T-helper 22 cell (primary cell): ENCODE measurements at regions not wholly inside any gene's neighbourhood (a gene's known extent, or its start where the extent isn't known, plus 50 kb on each side); places are given as distances from the start of the nearest gene placed in this dataset.
"Not testable (repeated sequence)": the region's sequence is repeated elsewhere in the genome, so short reads cannot be mapped to it uniquely, and the experiment has no call there.

ENCODE experiments used
- DNase-seq: peaks from one replicate; pipeline ENCODE4 v3.0.0-alpha.2; 2020; ENCODE audit warnings: low read depth

DNA sequence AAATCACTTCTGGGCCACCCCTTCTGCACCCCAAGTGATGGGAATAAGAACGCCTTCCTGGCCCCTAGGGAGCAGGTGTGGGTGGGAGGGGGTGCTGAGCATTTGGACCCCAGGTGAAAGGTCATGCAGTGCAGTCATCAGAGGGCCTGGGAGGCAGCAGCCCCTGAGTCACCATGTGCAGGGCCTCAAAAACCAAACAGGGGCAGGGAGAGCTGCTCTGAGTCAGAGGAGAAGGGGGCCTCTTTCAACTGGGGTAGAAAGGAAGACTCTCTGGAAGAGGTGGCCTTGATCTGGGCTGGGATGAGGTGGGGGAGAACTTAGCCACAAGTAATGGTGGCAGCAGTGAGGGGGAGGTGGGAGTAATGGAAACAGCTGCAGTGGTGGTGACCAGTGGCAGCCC, 164.3 kb downstream of the BUB3 start:
- DNase-seq = no peak

DNA sequence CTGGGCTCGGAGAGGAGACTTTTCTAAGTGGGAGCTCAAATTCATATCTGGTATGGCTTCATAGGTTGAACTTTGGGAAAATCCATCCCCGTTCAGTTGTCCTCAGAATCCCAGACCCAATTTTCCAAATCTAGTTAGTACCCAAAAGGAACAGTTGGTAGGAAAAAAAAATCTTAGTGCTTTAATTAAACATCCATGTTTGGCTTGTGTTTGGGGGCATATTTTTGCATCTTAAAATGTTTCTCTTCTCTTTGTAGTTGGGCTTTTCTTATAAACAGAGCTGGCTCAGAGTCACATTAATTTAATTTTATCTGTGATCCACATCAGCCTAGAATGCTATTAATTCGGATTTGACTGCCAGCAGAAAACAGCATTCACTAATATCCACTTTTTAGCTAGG, 165.9 kb downstream of the BUB3 start:
- no peak for DNase-seq

DNA sequence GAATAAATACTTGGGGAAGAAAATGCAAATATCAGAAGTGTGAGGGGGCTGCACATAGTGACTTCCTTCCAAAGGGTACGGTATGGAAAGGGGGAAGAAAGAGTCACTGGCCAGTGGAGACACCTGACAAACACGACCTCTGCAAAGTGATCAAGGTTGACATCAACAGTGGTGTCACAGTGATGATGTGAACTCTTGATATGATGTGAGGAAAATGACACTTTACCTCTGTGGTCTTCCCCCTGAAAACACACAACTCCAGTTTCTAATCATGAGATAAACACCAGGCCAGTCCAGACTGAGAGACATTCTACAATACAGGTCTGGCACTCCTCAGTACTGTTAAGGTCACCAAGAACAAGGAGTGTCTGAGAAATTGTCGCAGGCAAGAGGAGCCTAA, 169.7 kb downstream of the BUB3 start:
- no peak for DNase-seq

DNA sequence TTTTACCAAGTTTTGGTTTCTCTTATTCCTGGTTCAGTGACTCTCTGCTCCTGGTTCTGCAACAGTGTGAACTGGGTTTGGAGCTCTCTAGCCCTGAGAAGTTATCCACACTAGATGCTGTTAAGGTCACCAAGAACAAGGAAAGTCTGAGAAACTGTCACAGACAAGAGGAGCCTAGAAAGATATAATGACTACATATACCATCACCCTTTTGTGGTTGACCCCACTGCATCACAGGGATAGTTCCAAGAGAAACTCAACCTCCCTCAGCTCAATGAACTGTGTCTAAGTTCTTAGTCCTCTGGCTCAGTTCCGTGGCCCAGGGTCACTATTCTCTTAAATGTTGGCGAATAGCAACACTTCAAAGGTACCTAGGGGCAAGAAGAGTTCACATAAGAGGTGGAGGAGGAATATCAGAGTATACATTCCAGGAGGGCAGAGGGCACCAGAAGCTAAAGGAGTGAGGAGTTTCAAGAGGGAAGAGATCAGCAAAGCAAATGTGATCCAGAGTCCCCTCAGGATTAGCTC, 171.5 kb downstream of the BUB3 start:
- DNase-seq = no peak

DNA sequence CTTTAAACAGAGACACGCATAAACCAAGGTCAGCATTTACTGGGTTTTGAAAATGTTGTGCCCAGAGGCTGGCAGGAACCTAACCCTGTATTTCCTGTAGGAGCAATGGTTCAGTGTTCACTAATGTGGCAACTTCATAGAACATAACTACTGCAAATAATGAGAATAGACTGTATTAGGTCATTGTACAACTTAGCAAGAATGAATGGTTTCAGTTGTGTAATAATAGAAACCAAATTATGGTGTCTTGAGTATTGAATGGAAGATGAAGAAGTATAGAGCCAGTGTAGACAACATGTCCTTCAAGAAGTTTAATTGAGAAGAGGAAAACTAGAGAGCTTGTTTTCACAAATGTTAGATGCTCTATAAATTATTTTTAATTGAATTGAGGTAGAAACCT, 172.5 kb downstream of the BUB3 start:
- no peak for DNase-seq

DNA sequence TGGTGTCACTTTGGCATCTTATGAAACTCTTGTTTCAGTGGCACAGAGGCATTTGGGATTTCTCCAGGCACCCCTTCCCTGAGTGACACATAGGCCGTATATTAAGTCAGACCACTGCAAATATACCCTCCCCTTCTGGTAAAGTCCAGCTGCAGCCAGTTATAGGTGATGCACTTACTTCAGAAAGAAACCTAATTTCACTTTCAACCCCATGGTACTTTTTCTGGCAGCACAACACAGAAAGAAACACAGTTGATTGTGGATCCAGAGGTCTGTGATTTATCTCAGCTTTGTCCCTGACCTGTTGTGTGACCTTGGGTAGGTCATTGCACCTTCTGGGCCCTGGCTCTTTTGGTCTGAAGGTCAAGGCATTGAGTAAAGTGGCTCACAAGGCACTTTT, 173.2 kb downstream of the BUB3 start:
- no peak for DNase-seq

DNA sequence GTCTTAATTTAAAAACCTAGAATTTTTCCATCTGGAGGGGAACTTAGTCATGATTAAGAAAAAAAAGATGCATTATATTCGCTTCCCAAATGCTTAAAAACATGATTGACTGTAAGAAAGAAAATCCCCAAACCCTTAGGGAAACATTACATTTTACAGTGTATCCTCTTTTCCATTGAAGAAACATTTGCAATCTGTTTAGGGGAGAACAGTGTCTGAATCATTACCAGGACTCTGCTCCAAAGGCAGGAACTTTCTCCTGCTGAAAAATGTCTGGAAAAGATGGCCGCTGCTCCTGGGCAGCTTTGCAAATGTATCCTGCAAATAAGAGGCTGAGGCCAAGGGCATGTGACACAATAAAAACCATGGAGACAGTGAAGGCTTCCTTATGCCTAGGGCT, 173.7 kb downstream of the BUB3 start:
- DNase-seq = no peak

DNA sequence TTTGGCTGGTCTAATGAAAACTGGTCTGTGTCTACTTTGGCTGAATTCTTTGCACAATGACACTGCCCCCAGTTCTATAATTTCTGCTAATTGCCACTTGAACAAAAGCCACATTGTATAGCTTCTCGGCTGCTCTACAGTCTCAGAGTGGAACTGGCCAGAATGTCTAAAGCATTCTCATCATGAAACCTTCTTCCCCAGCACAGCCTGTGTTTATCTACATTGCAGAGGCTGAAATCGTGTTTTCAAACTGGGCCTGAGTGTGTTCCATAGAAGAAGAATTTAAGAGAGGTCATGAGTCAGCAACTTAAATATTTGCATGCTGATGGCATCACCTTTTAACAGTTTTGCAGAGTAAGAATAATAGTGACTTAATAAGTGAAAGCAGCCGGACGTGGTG, 177.2 kb downstream of the BUB3 start:
- no peak for DNase-seq

DNA sequence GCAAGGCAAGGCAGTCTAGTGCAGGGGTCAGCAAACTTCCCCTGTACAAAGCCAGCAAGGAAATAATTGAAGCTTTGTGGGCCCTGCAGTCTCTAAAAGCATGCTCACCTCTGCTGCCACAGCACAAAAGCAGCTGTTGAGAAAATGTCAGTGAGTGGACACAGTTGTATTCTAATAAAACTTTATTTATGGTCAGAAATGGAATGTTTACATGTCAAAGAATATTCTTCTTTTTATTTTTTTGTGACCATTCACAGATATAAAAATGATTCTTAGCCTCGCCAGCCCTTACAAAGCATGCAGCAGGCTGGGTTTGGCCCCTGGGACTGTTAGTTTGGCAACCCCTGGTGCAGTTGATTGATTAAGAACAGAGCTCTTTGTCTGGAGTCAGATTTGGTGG, 192.4 kb downstream of the BUB3 start:
- no peak for DNase-seq

DNA sequence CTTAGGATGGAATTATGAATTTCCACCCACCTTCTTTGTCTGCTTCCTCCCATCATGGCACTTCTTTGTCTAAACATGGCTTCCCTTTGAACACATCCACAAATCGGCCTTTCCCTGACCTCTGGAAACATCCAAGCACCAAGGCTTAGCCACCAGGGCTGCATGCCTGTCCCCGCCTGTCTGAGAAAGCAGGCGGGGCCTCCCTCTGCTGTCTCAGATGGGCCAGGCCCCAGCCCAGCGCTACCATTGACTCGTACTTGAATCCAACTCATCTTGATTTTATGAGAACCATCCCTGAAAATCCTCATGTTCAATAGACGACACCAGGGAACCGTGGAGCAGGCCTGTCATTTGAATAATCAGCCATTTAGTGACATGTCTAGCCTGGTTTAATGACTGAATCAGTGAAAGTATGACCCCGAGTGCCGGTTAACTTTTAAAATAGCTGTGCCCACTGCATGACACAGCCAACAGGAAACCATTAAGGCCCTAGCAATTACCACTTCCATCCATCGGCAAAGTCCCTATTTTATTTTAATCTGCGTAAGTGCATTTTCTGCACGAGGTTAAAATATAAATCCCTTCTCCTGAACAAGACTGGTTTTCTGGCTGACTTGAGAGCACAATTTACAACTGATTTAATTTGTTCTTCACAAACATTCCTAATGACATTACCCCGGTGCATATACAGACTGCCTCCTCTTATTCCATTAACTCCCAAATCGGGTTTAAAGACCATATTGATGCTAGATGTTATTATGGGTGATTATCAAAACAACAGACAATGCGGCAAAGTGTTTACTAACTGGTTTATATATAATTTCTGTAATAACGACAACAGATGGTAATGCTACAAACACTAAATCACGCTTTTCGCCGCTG, 194.7 kb downstream of the BUB3 start:
- DNase-seq = no peak

DNA sequence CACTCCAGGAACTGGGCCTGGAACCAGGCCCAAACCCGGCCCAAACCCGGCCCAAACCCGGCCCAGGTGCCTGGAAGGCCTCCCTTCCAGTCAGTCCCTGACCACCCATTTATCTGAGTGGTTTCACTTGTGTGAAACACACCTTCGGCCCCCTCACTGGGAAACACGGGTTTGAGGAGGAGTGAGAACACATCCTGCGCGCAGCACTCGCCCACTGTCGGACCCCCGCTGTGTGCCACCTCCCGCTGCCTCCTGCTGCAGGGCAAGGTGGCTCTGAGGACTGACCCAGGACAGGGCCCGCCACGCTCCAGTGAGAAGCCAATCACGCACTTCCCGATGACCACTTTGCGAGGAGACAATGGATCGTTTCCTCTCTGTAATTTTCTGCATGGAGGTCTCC, 197.5 kb downstream of the BUB3 start:
- no peak for DNase-seq

DNA sequence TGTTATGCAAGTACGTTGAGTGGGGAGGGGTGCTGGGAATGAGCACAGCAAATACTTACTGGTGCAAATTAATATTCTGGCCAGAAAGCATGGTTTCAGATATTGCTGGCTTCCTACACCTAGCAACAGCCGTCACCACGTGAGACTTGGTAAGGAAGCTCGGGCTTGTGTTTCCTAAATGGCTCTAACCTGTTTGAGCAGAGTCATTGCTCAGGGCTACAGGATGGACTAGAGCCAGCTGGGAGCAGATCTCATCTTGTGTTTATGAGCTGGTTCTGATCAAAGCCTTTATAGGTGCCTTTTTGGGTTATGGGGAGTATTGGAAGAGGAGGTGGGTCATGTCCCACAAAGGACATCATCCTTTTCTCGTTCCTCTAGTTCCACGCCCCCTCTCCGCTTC, 200.3 kb downstream of the BUB3 start:
- DNase-seq = no peak

DNA sequence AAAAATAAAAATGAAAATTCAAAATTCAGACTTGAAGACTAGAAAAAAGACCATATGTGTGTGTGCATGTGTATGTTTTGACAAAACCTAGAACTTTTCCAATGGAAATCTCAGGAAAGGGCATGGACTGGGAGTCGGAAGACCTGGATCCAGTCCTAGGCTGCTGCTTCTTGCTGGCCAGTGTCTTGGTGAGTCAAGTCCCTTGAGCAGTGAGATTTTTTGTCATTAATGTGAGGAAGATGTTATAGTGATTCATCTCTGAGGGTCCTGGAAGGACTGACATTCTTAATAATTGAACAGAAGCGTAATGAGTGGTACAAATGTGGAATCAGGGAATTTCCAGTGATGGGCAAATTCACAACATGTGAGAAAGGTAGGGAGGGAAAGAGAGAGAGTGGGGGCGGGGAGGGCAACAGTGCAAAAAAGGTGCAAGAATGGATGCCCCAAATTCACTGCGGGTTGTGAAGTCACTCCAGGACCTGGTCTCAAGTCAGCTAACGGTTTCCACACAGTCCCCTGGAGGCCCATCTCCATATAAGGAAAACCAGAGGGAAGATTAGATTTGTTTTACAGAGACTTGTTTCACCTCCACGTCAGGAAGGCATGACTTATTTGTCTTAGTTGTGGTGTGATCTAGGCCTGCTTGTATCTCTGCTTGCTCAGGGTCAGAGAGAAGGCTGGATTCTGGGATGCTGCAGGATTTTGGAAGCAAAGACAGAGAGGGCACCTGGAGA, 201.7 kb downstream of the BUB3 start:
- DNase-seq = no peak

DNA sequence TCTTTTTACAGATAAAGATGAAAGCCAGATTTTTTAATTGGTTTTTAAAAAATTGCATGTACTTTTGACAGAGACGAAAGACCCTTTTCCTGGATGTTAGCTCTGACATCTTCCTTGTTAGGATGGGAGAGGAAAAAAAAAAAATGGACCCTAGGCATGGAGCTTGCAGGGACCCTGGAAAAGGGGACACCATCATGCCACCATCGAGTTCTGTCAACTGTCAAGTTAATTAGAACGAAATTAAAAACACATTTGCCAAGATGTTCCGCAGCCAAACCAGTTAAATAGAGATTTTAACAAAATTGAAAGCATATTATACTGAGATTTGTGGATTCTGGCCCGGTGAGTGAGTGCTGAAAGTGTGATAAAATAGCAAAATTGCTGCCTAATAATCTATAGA, 202.6 kb downstream of the BUB3 start:
- DNase-seq = no peak

DNA sequence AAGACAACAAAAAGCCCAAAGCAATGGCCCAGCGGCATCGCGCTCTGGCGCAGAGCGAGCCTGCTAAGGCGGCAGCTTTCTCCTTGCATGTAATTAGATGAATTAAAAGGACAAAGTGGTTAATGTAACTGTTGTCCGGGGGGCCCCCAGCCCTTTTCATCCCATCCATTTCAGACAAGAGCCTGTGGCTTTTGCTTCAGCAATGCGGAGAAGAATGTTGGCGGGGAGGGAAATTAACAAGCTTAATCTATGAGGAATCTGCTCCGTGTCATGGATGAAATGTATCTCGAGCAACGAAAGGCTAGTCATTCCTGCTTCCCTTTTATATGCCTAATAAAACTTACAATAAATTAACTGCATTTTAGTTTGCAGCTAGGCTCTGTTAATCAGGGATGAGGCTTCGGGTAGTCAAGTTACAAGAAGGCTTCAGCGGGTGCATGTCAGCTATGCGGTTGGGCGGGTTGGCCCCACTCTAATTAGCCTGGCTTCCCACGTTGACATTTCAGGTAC, 203.3 kb downstream of the BUB3 start:
- DNase-seq = no peak

DNA sequence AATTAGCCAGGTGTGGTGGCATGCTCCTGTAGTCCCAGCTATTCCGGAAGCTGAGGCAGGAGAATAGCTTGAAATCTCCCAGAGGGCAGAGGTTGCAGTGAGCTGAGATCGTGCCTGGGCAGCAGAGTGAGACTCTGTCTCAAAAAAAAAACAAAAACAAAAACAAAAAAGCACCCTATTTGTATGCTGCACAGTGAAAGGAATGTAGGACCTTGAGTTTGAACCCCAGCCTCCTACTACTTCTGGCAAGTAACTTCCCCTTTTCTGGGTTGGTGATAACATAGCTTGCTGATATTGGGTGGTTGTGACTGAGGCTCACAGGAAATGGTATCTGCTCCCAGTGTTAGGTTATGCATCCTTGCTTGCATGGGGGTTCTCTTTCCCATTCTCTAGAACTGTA, 205.3 kb downstream of the BUB3 start:
- no peak for DNase-seq

DNA sequence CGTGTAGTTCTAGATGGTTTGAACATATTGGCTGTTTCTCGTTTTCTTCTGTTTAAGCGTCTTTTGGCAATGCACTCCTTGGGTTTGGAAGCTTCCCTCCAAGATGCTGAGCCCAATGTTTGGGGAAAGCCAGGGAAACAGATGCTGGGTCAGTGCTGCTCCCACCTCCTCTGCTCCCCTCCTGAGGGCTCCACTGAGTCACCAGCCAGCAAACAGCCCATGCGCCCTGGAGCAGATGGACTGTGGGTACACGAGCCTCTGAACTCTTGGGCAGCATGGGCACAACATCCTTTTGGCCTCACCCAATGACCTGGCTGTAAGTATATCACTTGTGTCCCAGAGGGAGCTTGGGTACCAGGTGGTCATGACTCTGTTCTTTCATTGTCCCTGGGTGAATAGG, 207.6 kb downstream of the BUB3 start:
- DNase-seq = no peak

DNA sequence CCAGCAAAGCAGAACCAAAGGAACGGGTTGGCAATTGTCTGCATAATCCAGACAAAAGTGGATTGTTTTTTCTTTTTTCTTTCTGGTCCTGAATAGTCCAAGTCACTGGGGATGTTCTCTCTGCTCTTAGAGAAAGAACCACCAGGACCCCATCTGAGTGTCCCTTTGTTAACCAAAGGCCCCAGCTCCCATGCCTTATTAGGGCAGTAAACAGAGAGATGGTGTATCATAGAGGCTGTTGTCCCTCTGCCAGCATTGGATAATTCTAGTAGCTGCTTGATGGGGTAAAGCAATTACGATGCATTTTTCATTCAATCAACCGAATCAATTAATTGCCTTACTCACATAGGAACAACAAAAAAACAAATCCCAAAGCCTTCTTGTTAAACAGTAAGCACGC, 213.0 kb downstream of the BUB3 start:
- no peak for DNase-seq

DNA sequence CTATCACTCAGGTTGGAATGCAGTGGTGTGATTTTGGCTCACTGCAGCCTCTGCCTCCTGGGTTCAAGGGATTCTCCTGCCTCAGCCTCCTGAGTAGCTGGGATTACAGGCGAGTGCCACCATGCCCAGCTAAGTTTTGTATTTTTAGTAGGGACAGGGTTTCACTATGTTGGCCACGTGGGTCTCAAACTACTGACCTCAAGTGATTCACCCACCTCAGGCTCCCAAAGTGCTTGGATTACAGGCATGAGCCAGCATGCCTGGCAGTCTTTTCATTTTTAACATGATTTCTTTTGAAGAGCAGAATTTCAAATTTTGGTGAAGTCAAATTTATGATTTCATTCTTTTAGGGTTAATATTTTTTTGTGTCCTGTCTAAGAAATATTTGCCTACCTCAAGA, 217.4 kb downstream of the BUB3 start:
- not testable (repeated sequence) for DNase-seq

DNA sequence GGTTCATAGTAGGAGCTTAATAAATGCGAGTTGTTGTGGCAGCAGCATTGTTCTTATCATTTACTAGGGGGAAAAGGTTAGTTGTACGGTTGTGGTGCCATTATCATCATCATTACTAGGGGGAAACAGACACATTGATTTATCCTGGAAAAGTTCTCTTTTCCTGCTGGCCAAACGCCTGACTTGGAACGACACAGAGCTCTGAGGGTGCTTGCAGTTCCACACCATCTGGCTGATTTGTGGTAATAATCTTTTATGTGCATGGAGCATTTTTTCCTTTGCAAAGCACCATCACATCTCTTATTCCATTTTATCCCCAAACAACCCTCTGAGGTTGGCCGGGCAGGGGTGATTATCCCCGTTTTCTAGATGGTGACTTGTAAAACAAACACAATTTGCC, 219.4 kb downstream of the BUB3 start:
- DNase-seq = no peak

DNA sequence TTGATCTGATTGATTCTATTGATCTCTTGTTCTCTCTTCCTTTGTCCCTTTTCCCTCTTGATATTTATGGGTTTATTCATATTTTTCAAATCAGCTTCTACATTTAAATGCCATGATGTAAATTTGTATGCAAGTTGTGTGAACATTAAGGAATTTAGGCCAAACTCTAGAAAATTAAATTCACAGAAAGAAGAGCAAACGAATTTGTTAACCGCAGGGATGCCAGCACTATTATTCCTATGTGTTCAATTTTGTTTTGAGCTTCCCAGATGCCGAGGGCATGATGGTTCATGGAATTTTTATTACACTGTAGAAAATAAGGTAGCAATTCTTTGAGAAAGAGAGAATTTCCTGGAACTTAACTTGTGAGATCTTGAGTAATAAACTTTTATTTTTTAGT, 220.9 kb downstream of the BUB3 start:
- no peak for DNase-seq

DNA sequence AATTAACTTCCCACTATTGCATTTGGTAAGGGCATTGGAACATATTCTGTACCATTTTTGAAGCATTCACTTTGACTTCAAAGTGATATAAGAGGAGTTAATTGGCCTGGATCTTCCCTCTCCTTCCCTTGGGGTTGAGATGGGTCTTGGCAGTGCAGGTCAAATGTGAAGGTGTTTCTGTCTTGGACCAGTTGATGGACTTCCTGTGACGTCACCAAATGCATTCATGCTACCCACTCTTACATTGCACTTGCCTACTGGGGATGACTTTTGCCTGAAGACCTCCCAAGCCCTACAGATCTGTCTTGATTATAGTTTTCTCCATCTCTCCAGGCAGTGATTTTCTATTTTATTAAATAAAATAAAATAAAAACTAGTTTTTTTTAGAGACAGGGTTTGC, 221.5 kb downstream of the BUB3 start:
- DNase-seq = no peak

DNA sequence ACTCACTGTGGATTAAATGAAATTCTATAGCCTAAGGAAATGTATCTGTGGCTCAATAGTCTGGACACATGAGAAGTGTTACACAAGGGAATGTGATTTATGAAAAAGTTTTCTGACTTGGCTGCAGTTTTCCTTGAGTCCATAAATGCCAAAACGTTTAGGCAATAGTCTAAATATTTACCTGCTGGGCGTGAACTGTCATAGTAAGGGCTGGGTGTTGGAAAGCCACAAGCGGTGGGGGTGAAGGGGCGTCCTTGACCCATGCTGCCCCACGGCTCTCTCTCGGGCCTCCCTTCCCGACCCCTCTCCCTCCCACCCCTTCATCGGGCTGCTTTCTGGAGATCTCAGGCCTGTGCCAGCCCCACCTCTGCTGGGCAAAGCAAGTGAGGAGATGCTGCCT, 223.7 kb downstream of the BUB3 start:
- DNase-seq = no peak
